CD8-positive, alpha-beta memory T cell (primary cell): ENCODE measurements at regions not wholly inside any gene's neighbourhood (a gene's known extent, or its start where the extent isn't known, plus 50 kb on each side); places are given as distances from the start of the nearest gene placed in this dataset.

ENCODE experiments used
- CTCF ChIA-PET: fragments of 350-600 bp; sonication (Branson Sonifier 250); formaldehyde crosslinking; loops from one replicate; lab custom pipeline; 2021; ENCODE audit warnings: antibody characterized with exemption; lab: Charles Lee
- POLR2A ChIA-PET: fragments of 350-600 bp; sonication (Branson Sonifier 250); formaldehyde crosslinking; loops from one replicate; lab custom pipeline; 2021; ENCODE audit warnings: antibody characterized with exemption; lab: Charles Lee
- DNase-seq, 5 donors: peaks; one replicate each; pipeline versions ENCODE4 v3.0.0 to v3.0.0-alpha.2; 2020 to 2022; ENCODE audit warnings: mixed read lengths in 1 of 5
- H3K27ac ChIP-seq: one replicate; pipeline ENCODE4 v1.7.0; 2013; ENCODE audit warnings: low read depth, mild to moderate bottlenecking, low read length, moderate library complexity
- H3K27me3 ChIP-seq: 2 replicates; pipeline ENCODE4 v1.7.0; 2013; ENCODE audit warnings: low read length, mild to moderate bottlenecking; ENCODE audit not compliant: insufficient read depth, poor library complexity, severe bottlenecking
- H3K36me3 ChIP-seq: 2 replicates; pipeline ENCODE4 v1.7.0; 2013; ENCODE audit warnings: mild to moderate bottlenecking, low read length, moderate library complexity; ENCODE audit not compliant: insufficient read depth
- H3K4me1 ChIP-seq: 2 replicates; pipeline ENCODE4 v1.7.0; 2013; ENCODE audit warnings: mild to moderate bottlenecking, low read length, moderate library complexity; ENCODE audit not compliant: insufficient read depth
- H3K4me3 ChIP-seq: 2 replicates; pipeline ENCODE4 v1.7.0; 2013; ENCODE audit warnings: mild to moderate bottlenecking, low read length
- H3K9me3 ChIP-seq: 2 replicates; pipeline ENCODE4 v1.7.0; 2013; ENCODE audit warnings: mild to moderate bottlenecking, low read length
- H3K27ac Mint-ChIP-seq, 8 donors: one replicate each; pipeline ENCODE4 v1.8.0; 2020 to 2021; ENCODE audit warnings: mixed read lengths in 8 of 8, mild to moderate bottlenecking in 6 of 8, inconsistent platforms in 3 of 8, moderate library complexity in 3 of 8
- H3K27me3 Mint-ChIP-seq, 2 donors: one replicate each; pipeline ENCODE4 v1.8.0; 2020 to 2021; ENCODE audit warnings: mixed read lengths in 2 of 2, mild to moderate bottlenecking in 1 of 2, moderate library complexity in 1 of 2
- H3K36me3 Mint-ChIP-seq, 3 donors: one replicate each; pipeline ENCODE4 v1.8.0; 2020 to 2021; ENCODE audit warnings: mixed read lengths in 3 of 3, inconsistent platforms in 1 of 3, mild to moderate bottlenecking in 1 of 3
- H3K4me1 Mint-ChIP-seq, 3 donors: one replicate each; pipeline ENCODE4 v1.8.0; 2020 to 2021; ENCODE audit warnings: mixed read lengths in 3 of 3, inconsistent platforms in 1 of 3, mild to moderate bottlenecking in 1 of 3
- H3K4me3 Mint-ChIP-seq, 7 donors: one replicate each; pipeline ENCODE4 v1.8.0; 2020 to 2021; ENCODE audit warnings: mixed read lengths in 7 of 7, mild to moderate bottlenecking in 6 of 7, moderate library complexity in 4 of 7, inconsistent platforms in 2 of 7
- H3K9me3 Mint-ChIP-seq, 5 donors: one replicate each; pipeline ENCODE4 v1.8.0; 2020 to 2022; ENCODE audit warnings: mixed read lengths in 5 of 5, mild to moderate bottlenecking in 3 of 5, moderate library complexity in 2 of 5, inconsistent platforms in 1 of 5

- Mint-ChIP-seq H3K4me1 (no peaks in the 10 kb centered on the region), H3K4me3 (no peak overlapping the region), H3K27ac (no peak overlapping the region), H3K27me3 (peaks cover 0 to 3% of the 10 kb centered on the region in 2 donors), H3K36me3 (no peaks in the 10 kb centered on the region), H3K9me3 (peaks cover 0 to 2% (median 0%) of the 10 kb centered on the region in 5 donors)
- Histone ChIP-seq H3K4me3 (no peak overlapping the region), H3K36me3 (no peaks in the 10 kb centered on the region), H3K9me3 (no peaks in the 10 kb centered on the region), H3K27ac (no peak overlapping the region), H3K27me3 (no peaks in the 10 kb centered on the region), H3K4me1 (no peaks in the 10 kb centered on the region)
- DNase-seq: no peak
- ChIA-PET CTCF (no interaction called here), POLR2A (no interaction called here)
Measured at GRCh38 chr16:73916829-73917594, 379.6 kb upstream of the PSMD7 start.

- no peak overlapping the region for H3K27ac ChIP-seq
- no peaks in the 10 kb centered on the region for H3K4me1 ChIP-seq
- POLR2A ChIA-PET: no interaction called here
- Mint-ChIP-seq H3K4me1 (no peaks in the 10 kb centered on the region), H3K27ac (no peak overlapping the region), H3K4me3 (no peak overlapping the region), H3K9me3 (peaks cover 0 to 4% (median 0%) of the 10 kb centered on the region in 5 donors), H3K36me3 (no peaks in the 10 kb centered on the region), H3K27me3 (peaks cover 0 to 3% of the 10 kb centered on the region in 2 donors)
- no peaks in the 10 kb centered on the region for H3K36me3 ChIP-seq
- no peaks in the 10 kb centered on the region for H3K9me3 ChIP-seq
- no peaks in the 10 kb centered on the region for H3K27me3 ChIP-seq
- no peak overlapping the region for H3K4me3 ChIP-seq
- DNase-seq: no peak
- CTCF ChIA-PET: no interaction called here
Measured at GRCh38 chr16:73915935-73916334, 380.7 kb upstream of the PSMD7 start.

GRCh38 chr16:73915140-73915539 lies 381.5 kb upstream of the PSMD7 start:
- CTCF ChIA-PET: no interaction called here
- POLR2A ChIA-PET: no interaction called here
- H3K27me3 Mint-ChIP-seq: peaks cover 0 to 3% of the 10 kb centered on the region in 2 donors
- Histone ChIP-seq H3K27me3 (no peaks in the 10 kb centered on the region), H3K4me1 (no peaks in the 10 kb centered on the region), H3K4me3 (no peak overlapping the region), H3K27ac (no peak overlapping the region), H3K9me3 (no peaks in the 10 kb centered on the region), H3K36me3 (no peaks in the 10 kb centered on the region)
- H3K4me3 Mint-ChIP-seq: no peak overlapping the region
- H3K9me3 Mint-ChIP-seq: peaks cover 0 to 12% (median 2%) of the 10 kb centered on the region in 5 donors
- H3K27ac Mint-ChIP-seq: no peak overlapping the region
- no peak for DNase-seq
- H3K4me1 Mint-ChIP-seq: no peaks in the 10 kb centered on the region
- H3K36me3 Mint-ChIP-seq: no peaks in the 10 kb centered on the region

- ChIA-PET POLR2A (no interaction called here), CTCF (no interaction called here)
- H3K4me1 ChIP-seq: no peaks in the 10 kb centered on the region
- no peaks in the 10 kb centered on the region for H3K27me3 ChIP-seq
- H3K36me3 ChIP-seq: no peaks in the 10 kb centered on the region
- Mint-ChIP-seq H3K36me3 (no peaks in the 10 kb centered on the region), H3K27ac (no peak overlapping the region), H3K4me3 (no peak overlapping the region), H3K27me3 (peaks cover 0 to 3% of the 10 kb centered on the region in 2 donors), H3K4me1 (no peaks in the 10 kb centered on the region), H3K9me3 (peaks cover 0 to 12% (median 0%) of the 10 kb centered on the region in 5 donors)
- no peaks in the 10 kb centered on the region for H3K9me3 ChIP-seq
- DNase-seq: no peak
- H3K4me3 ChIP-seq: no peak overlapping the region
- H3K27ac ChIP-seq: no peak overlapping the region
Measured at GRCh38 chr16:73912850-73913249, 383.8 kb upstream of the PSMD7 start.

GRCh38 chr16:73912281-73912680 lies 384.3 kb upstream of the PSMD7 start:
- Histone ChIP-seq H3K27ac (no peak overlapping the region), H3K9me3 (no peaks in the 10 kb centered on the region), H3K27me3 (no peaks in the 10 kb centered on the region), H3K4me1 (no peaks in the 10 kb centered on the region), H3K4me3 (no peak overlapping the region), H3K36me3 (no peaks in the 10 kb centered on the region)
- no peak for DNase-seq
- no peak overlapping the region for H3K27ac Mint-ChIP-seq
- CTCF ChIA-PET: no interaction called here
- H3K4me1 Mint-ChIP-seq: no peaks in the 10 kb centered on the region
- peaks cover 0 to 3% of the 10 kb centered on the region in 2 donors for H3K27me3 Mint-ChIP-seq
- no peaks in the 10 kb centered on the region for H3K36me3 Mint-ChIP-seq
- POLR2A ChIA-PET: no interaction called here
- peaks cover 0 to 12% (median 0%) of the 10 kb centered on the region in 5 donors for H3K9me3 Mint-ChIP-seq
- H3K4me3 Mint-ChIP-seq: no peak overlapping the region

GRCh38 chr16:73909529-73910035 lies 387.0 kb upstream of the PSMD7 start:
- Mint-ChIP-seq H3K27me3 (peaks cover 0 to 3% of the 10 kb centered on the region in 2 donors), H3K9me3 (peaks cover 0 to 12% (median 0%) of the 10 kb centered on the region in 5 donors), H3K4me3 (no peak overlapping the region), H3K27ac (no peak overlapping the region), H3K4me1 (no peaks in the 10 kb centered on the region), H3K36me3 (no peaks in the 10 kb centered on the region)
- no peak overlapping the region for H3K4me3 ChIP-seq
- H3K9me3 ChIP-seq: no peaks in the 10 kb centered on the region
- CTCF ChIA-PET: no interaction called here
- no peaks in the 10 kb centered on the region for H3K4me1 ChIP-seq
- H3K36me3 ChIP-seq: no peaks in the 10 kb centered on the region
- no peak for DNase-seq
- no peak overlapping the region for H3K27ac ChIP-seq
- POLR2A ChIA-PET: no interaction called here
- no peaks in the 10 kb centered on the region for H3K27me3 ChIP-seq

GRCh38 chr16:73891129-73891542 lies 405.5 kb upstream of the PSMD7 start:
- H3K27me3 Mint-ChIP-seq: peaks cover 7 to 11% of the 10 kb centered on the region in 2 donors
- CTCF ChIA-PET: no interaction called here

GRCh38 chr16:73890186-73891128 lies 406.2 kb upstream of the PSMD7 start:
- no peak overlapping the region for H3K4me3 ChIP-seq
- no peaks in the 10 kb centered on the region for H3K9me3 ChIP-seq
- Mint-ChIP-seq H3K4me3 (no peak overlapping the region), H3K36me3 (no peaks in the 10 kb centered on the region), H3K27ac (no peak overlapping the region), H3K4me1 (no peaks in the 10 kb centered on the region), H3K9me3 (peaks cover 0 to 3% (median 0%) of the 10 kb centered on the region in 5 donors), H3K27me3 (peaks cover 7 to 11% of the 10 kb centered on the region in 2 donors)
- H3K4me1 ChIP-seq: no peaks in the 10 kb centered on the region
- CTCF ChIA-PET: no interaction called here
- H3K27me3 ChIP-seq: no peaks in the 10 kb centered on the region
- POLR2A ChIA-PET: no interaction called here
- no peaks in the 10 kb centered on the region for H3K36me3 ChIP-seq
- H3K27ac ChIP-seq: no peak overlapping the region
- DNase-seq: no peak

More at GRCh38 chr16:73891129-73891542, 405.5 kb upstream of the PSMD7 start:
- H3K9me3 ChIP-seq: no peaks in the 10 kb centered on the region
- Mint-ChIP-seq H3K27ac (no peak overlapping the region), H3K4me3 (no peak overlapping the region), H3K9me3 (peaks cover 0 to 3% (median 0%) of the 10 kb centered on the region in 5 donors), H3K4me1 (no peaks in the 10 kb centered on the region), H3K36me3 (no peaks in the 10 kb centered on the region)
- no peak for DNase-seq
- H3K27me3 ChIP-seq: no peaks in the 10 kb centered on the region
- no peaks in the 10 kb centered on the region for H3K4me1 ChIP-seq
- no peaks in the 10 kb centered on the region for H3K36me3 ChIP-seq
- POLR2A ChIA-PET: no interaction called here
- no peak overlapping the region for H3K4me3 ChIP-seq
- no peak overlapping the region for H3K27ac ChIP-seq
